ENCODE measurements at regions not wholly inside any gene's neighbourhood (a gene's known extent, or its start where the extent isn't known, plus 50 kb on each side); places are given as distances from the start of the nearest gene placed in this dataset.

- TF ChIP-seq BHLHE40 (IDR thresholded peaks at IDR 0.05; ENCODE audit: low read depth, low read length) (no peak), CBX2 (IDR thresholded peaks at IDR 0.05; ENCODE audit: borderline replicate concordance, low read depth) (no peak), CTCF (IDR thresholded peaks at IDR 0.05) (no peak), RCOR1 (IDR thresholded peaks at IDR 0.05; ENCODE audit: low read depth, low read length) (no peak), PBX3 (IDR thresholded peaks at IDR 0.05) (no peak), CHD2 (IDR thresholded peaks at IDR 0.05; ENCODE audit: low read length, partially characterized antibody) (no peak), CHD4 (IDR thresholded peaks at IDR 0.05; ENCODE audit: borderline replicate concordance) (no peak)
These were observed 170.2 kb upstream of the TPRG1 start for GRCh38 chr3:189001559-189001958.

Data from A549 (cell line).